Immature natural killer cell (primary cell): ENCODE measurements at regions not wholly inside any gene's neighbourhood (a gene's known extent, or its start where the extent isn't known, plus 50 kb on each side); places are given as distances from the start of the nearest gene placed in this dataset.

Experiments used
- DNase-seq, 3 donors: peaks; one replicate each; pipeline ENCODE4 v3.0.0; 2022; ENCODE audit warnings: mixed read lengths in 1 of 3
- H3K27ac Mint-ChIP-seq, 6 donors: one replicate each; pipeline ENCODE4 v1.8.0; 2020; ENCODE audit warnings: mixed read lengths in 6 of 6, mild to moderate bottlenecking in 5 of 6, inconsistent platforms in 4 of 6, moderate library complexity in 3 of 6
- H3K27me3 Mint-ChIP-seq, 3 donors: one replicate each; pipeline ENCODE4 v1.8.0; 2020 to 2021; ENCODE audit warnings: low read depth in 3 of 3, mild to moderate bottlenecking in 3 of 3, mixed read lengths in 3 of 3, moderate library complexity in 3 of 3, inconsistent platforms in 1 of 3
- H3K36me3 Mint-ChIP-seq, 3 donors: one replicate each; pipeline ENCODE4 v1.8.0; 2020; ENCODE audit warnings: mixed read lengths in 3 of 3, inconsistent platforms in 2 of 3, mild to moderate bottlenecking in 2 of 3
- H3K4me1 Mint-ChIP-seq, 2 donors: one replicate each; pipeline ENCODE4 v1.8.0; 2020; ENCODE audit warnings: inconsistent platforms in 2 of 2, mild to moderate bottlenecking in 2 of 2, mixed read lengths in 2 of 2, moderate library complexity in 1 of 2
- H3K4me3 Mint-ChIP-seq, 5 donors: one replicate each; pipeline ENCODE4 v1.8.0; 2020; ENCODE audit warnings: mild to moderate bottlenecking in 5 of 5, mixed read lengths in 5 of 5, inconsistent platforms in 3 of 5, moderate library complexity in 3 of 5
- H3K9me3 Mint-ChIP-seq, 6 donors: one replicate each; pipeline ENCODE4 v1.8.0; 2020; ENCODE audit warnings: mild to moderate bottlenecking in 6 of 6, mixed read lengths in 6 of 6, inconsistent platforms in 4 of 6, moderate library complexity in 3 of 6

GRCh38 chr10:21092683-21093524 is 195.8 kb upstream of the NEBL start:
- no peaks in the 10 kb centered on the region for H3K4me1 Mint-ChIP-seq
- no peaks in the 10 kb centered on the region for H3K27me3 Mint-ChIP-seq
- H3K27ac Mint-ChIP-seq, result no peak overlapping the region
- no peak overlapping the region for H3K4me3 Mint-ChIP-seq
- DNase-seq, result no peak
- no peaks in the 10 kb centered on the region for H3K36me3 Mint-ChIP-seq
- H3K9me3 Mint-ChIP-seq, result no peaks in the 10 kb centered on the region

GRCh38 chr10:21090609-21091082 is 193.5 kb upstream of the NEBL start:
- Mint-ChIP-seq H3K4me1 (no peaks in the 10 kb centered on the region), H3K27me3 (no peaks in the 10 kb centered on the region), H3K36me3 (no peaks in the 10 kb centered on the region), H3K4me3 (no peak overlapping the region), H3K27ac (no peak overlapping the region), H3K9me3 (no peaks in the 10 kb centered on the region)
- DNase-seq, result no peak

- Mint-ChIP-seq H3K27me3 (peaks cover 0 to 2% (median 0%) of the 10 kb centered on the region in 3 donors), H3K27ac (no peak overlapping the region), H3K9me3 (no peaks in the 10 kb centered on the region), H3K36me3 (no peaks in the 10 kb centered on the region), H3K4me1 (no peaks in the 10 kb centered on the region), H3K4me3 (no peak overlapping the region)
- no peak for DNase-seq
Observed at GRCh38 chr10:21087476-21087875, 190.4 kb upstream of the NEBL start.

- Mint-ChIP-seq H3K36me3 (no peaks in the 10 kb centered on the region), H3K4me3 (no peak overlapping the region), H3K27me3 (peaks cover 0 to 5% (median 0%) of the 10 kb centered on the region in 3 donors), H3K27ac (no peak overlapping the region), H3K4me1 (no peaks in the 10 kb centered on the region), H3K9me3 (no peaks in the 10 kb centered on the region)
- no peak for DNase-seq
Observed at GRCh38 chr10:21084700-21085099, 187.6 kb upstream of the NEBL start.

- Mint-ChIP-seq H3K27ac (no peak overlapping the region), H3K4me1 (no peaks in the 10 kb centered on the region), H3K36me3 (no peaks in the 10 kb centered on the region)
Observed at GRCh38 chr10:21083861-21084260, 186.8 kb upstream of the NEBL start.

GRCh38 chr10:21082206-21082605 is 185.1 kb upstream of the NEBL start:
- DNase-seq, result no peak
- peaks cover 2 to 5% (median 3%) of the 10 kb centered on the region in 3 donors for H3K27me3 Mint-ChIP-seq
- H3K36me3 Mint-ChIP-seq, result no peaks in the 10 kb centered on the region
- H3K9me3 Mint-ChIP-seq, result no peaks in the 10 kb centered on the region
- no peak overlapping the region for H3K27ac Mint-ChIP-seq
- no peak overlapping the region for H3K4me3 Mint-ChIP-seq
- no peaks in the 10 kb centered on the region for H3K4me1 Mint-ChIP-seq

More at GRCh38 chr10:21083861-21084260, 186.8 kb upstream of the NEBL start:
- H3K27me3 Mint-ChIP-seq, result peaks cover 0 to 5% (median 0%) of the 10 kb centered on the region in 3 donors
- H3K4me3 Mint-ChIP-seq, result no peak overlapping the region
- H3K9me3 Mint-ChIP-seq, result no peaks in the 10 kb centered on the region
- DNase-seq, result no peak

- Mint-ChIP-seq H3K4me3 (no peak overlapping the region), H3K36me3 (no peaks in the 10 kb centered on the region), H3K27me3 (peaks cover 2 to 5% (median 3%) of the 10 kb centered on the region in 3 donors), H3K9me3 (no peaks in the 10 kb centered on the region), H3K4me1 (no peaks in the 10 kb centered on the region), H3K27ac (no peak overlapping the region)
- DNase-seq, result no peak
Observed at GRCh38 chr10:21080261-21080660, 183.2 kb upstream of the NEBL start.

GRCh38 chr10:21079330-21079658 is 182.2 kb upstream of the NEBL start:
- Mint-ChIP-seq H3K4me1 (no peaks in the 10 kb centered on the region), H3K27ac (no peak overlapping the region), H3K9me3 (no peaks in the 10 kb centered on the region), H3K36me3 (no peaks in the 10 kb centered on the region), H3K27me3 (peaks cover 2 to 5% (median 3%) of the 10 kb centered on the region in 3 donors), H3K4me3 (no peak overlapping the region)
- DNase-seq, result no peak

- no peak overlapping the region for H3K4me3 Mint-ChIP-seq
- no peak overlapping the region for H3K27ac Mint-ChIP-seq
- H3K27me3 Mint-ChIP-seq, result peaks cover 2 to 5% (median 4%) of the 10 kb centered on the region in 3 donors
Observed at GRCh38 chr10:21078410-21079329, 181.6 kb upstream of the NEBL start.

GRCh38 chr10:21077681-21078080 is 180.6 kb upstream of the NEBL start:
- H3K9me3 Mint-ChIP-seq, result peaks cover 0 to 3% (median 0%) of the 10 kb centered on the region in 6 donors
- H3K27ac Mint-ChIP-seq, result no peak overlapping the region
- no peaks in the 10 kb centered on the region for H3K36me3 Mint-ChIP-seq
- H3K27me3 Mint-ChIP-seq, result peaks cover 2 to 4% (median 3%) of the 10 kb centered on the region in 3 donors
- no peaks in the 10 kb centered on the region for H3K4me1 Mint-ChIP-seq
- no peak for DNase-seq
- no peak overlapping the region for H3K4me3 Mint-ChIP-seq

More at GRCh38 chr10:21078410-21079329, 181.6 kb upstream of the NEBL start:
- no peak for DNase-seq
- no peaks in the 10 kb centered on the region for H3K4me1 Mint-ChIP-seq
- H3K9me3 Mint-ChIP-seq, result peaks cover 0 to 3% (median 0%) of the 10 kb centered on the region in 6 donors
- no peaks in the 10 kb centered on the region for H3K36me3 Mint-ChIP-seq

GRCh38 chr10:21076381-21076780 is 179.3 kb upstream of the NEBL start:
- H3K27me3 Mint-ChIP-seq, result peaks cover 1 to 6% (median 2%) of the 10 kb centered on the region in 3 donors
- no peak overlapping the region for H3K27ac Mint-ChIP-seq
- DNase-seq, result no peak
- H3K4me1 Mint-ChIP-seq, result no peaks in the 10 kb centered on the region
- peaks cover 0 to 3% (median 0%) of the 10 kb centered on the region in 6 donors for H3K9me3 Mint-ChIP-seq
- no peaks in the 10 kb centered on the region for H3K36me3 Mint-ChIP-seq
- no peak overlapping the region for H3K4me3 Mint-ChIP-seq

- no peak overlapping the region for H3K4me3 Mint-ChIP-seq
- H3K4me1 Mint-ChIP-seq, result no peaks in the 10 kb centered on the region
- peaks cover 0 to 6% (median 4%) of the 10 kb centered on the region in 3 donors for H3K27me3 Mint-ChIP-seq
- no peak for DNase-seq
- no peak overlapping the region for H3K27ac Mint-ChIP-seq
- H3K36me3 Mint-ChIP-seq, result no peaks in the 10 kb centered on the region
- H3K9me3 Mint-ChIP-seq, result peaks cover 0 to 3% (median 0%) of the 10 kb centered on the region in 6 donors
Observed at GRCh38 chr10:21075880-21076279, 178.8 kb upstream of the NEBL start.

- no peak overlapping the region for H3K4me3 Mint-ChIP-seq
- no peak overlapping the region for H3K27ac Mint-ChIP-seq
- H3K27me3 Mint-ChIP-seq, result peaks cover 0 to 5% (median 2%) of the 10 kb centered on the region in 3 donors
- H3K36me3 Mint-ChIP-seq, result no peaks in the 10 kb centered on the region
- no peak for DNase-seq
- no peaks in the 10 kb centered on the region for H3K4me1 Mint-ChIP-seq
- H3K9me3 Mint-ChIP-seq, result peaks cover 0 to 3% (median 0%) of the 10 kb centered on the region in 6 donors
Observed at GRCh38 chr10:21071001-21071673, 174.0 kb upstream of the NEBL start.
